ENCODE measurements at regions not wholly inside any gene's neighbourhood (a gene's known extent, or its start where the extent isn't known, plus 50 kb on each side); places are given as distances from the start of the nearest gene placed in this dataset.

DNA sequence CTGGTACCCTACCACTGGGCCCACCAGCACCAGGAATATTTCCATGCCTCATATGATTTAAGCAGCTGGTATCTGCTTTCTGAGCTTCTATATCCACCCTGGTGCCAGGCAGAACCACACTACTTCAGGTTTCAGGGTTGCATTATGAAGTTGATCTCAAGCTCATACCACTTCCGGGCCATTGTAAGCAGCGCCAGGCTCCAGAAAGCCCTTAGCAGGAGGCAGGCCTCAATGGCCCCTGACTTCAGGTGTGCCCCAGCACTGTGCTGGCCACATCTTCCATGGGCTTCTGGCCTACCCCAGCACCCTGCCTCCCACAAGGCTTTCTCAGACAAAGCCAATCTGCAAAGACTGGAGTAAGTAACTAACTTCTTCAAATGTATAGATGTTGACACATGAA, 391.3 kb upstream of the GRM3 start:
- DNase-seq (ENCODE audit: low spot score), result no peak
- TF ChIP-seq, protein P1, sequence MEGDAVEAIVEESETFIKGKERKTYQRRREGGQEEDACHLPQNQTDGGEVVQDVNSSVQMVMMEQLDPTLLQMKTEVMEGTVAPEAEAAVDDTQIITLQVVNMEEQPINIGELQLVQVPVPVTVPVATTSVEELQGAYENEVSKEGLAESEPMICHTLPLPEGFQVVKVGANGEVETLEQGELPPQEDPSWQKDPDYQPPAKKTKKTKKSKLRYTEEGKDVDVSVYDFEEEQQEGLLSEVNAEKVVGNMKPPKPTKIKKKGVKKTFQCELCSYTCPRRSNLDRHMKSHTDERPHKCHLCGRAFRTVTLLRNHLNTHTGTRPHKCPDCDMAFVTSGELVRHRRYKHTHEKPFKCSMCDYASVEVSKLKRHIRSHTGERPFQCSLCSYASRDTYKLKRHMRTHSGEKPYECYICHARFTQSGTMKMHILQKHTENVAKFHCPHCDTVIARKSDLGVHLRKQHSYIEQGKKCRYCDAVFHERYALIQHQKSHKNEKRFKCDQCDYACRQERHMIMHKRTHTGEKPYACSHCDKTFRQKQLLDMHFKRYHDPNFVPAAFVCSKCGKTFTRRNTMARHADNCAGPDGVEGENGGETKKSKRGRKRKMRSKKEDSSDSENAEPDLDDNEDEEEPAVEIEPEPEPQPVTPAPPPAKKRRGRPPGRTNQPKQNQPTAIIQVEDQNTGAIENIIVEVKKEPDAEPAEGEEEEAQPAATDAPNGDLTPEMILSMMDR (IDR thresholded peaks at IDR 0.05; ENCODE audit: extremely low read depth, missing control alignments), result no peak

DNA sequence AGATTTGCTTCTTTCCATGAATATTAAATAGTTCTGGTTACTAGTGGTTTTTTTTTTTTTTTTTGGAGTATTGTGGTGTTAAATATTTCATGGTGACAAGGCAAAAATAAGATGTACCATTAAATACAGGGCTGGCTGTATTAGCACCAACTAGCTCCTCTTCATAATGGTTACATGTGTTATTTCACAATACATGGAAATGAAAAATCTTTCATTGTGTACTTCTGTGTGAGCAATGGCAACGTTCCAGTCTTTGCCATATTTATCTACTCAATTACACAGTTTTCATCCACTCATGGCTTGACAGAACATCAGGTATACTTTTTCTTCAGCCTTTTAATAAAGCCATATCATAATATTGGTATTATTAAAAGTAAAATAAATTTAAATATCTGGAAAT, 394.7 kb upstream of the GRM3 start:
- TF ChIP-seq, protein P1 (IDR thresholded peaks at IDR 0.05; ENCODE audit: extremely low read depth, missing control alignments), result no peak
- DNase-seq (ENCODE audit: low spot score), result no peak

DNA sequence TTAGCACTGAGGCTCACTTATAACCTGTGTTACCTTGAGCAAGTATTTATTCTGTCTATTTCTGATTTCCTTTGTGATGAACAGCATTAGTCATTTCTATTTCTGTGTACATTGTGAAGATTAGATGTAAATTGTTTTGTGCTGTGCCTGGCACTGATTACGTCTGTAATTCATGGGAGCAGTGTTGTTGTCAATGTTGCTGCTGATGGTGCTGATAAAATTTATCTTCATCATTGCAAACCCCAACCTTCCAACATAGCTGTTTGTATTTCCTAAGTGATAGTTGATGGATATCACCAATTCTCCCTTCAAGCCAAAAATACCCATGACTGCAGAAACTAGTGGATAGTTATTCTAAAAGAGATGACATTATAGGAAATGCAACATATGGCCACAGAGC, 400.5 kb upstream of the GRM3 start:
- no peak for DNase-seq (ENCODE audit: low spot score)
- TF ChIP-seq, protein P1 (IDR thresholded peaks at IDR 0.05; ENCODE audit: extremely low read depth, missing control alignments), result no peak

DNA sequence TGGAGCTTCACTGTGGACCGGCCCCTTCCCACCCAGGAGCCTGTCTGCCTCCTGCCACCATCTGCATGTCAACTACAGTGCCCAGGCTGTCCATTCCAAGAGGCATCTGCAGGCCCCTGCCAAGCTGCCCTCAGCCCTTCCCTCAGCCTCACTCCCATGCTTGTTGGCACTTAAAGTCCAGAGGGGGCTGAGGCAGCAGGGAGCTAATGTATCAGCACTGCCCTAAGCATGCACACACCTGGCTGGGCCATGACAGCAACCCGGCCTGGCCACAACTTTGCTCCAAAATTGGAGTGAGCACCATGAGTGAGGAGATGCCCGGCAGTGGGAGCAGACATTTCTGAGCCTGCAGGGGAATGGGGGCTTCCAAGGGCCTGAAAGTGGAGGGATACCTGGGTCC, 417.5 kb upstream of the GRM3 start:
- no peak for DNase-seq (ENCODE audit: low spot score)
- TF ChIP-seq, protein P1 (IDR thresholded peaks at IDR 0.05; ENCODE audit: extremely low read depth, missing control alignments), result no peak

DNA sequence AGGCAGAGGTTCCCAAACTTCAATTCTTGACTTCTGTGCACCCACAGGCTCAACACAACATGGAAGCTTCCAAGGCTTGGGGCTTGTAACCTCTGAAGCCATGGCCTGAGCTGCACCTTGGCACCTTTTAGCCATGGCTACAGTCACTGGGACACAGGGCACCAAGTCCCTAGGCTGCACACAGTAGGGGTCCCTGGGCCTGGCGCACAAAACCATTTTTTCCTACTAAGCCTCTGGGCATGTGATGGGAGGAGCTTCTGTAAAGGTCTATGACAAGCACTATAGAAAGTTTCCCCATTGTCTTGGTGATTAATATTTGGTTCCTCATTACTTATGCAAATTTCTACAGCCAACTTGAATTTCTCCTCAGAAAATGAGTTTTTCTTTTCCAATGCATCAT, 420.9 kb upstream of the GRM3 start:
- DNase-seq (ENCODE audit: low spot score), result no peak
- TF ChIP-seq, protein P1 (IDR thresholded peaks at IDR 0.05; ENCODE audit: extremely low read depth, missing control alignments), result no peak

DNA sequence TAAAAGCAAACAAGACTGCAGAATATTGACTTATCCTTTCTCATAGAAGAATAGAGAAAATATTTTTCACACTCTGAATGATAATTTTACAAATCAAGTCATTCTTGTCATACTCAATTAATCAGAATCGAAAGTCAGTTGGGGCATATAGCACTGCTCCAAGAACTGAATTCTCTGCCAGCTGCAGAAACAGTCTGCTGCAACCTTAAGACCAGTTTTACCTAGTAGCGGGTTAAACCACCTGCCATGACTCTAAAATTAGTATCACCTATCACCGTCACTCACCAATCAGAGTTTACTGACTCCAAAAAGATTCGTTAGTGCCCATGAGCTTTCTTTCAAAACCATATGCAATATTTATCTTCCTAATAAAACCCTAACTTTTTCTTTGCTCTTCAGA, 429.0 kb upstream of the GRM3 start:
- TF ChIP-seq, protein P1 (IDR thresholded peaks at IDR 0.05; ENCODE audit: extremely low read depth, missing control alignments), result no peak
- no peak for DNase-seq (ENCODE audit: low spot score)

DNA sequence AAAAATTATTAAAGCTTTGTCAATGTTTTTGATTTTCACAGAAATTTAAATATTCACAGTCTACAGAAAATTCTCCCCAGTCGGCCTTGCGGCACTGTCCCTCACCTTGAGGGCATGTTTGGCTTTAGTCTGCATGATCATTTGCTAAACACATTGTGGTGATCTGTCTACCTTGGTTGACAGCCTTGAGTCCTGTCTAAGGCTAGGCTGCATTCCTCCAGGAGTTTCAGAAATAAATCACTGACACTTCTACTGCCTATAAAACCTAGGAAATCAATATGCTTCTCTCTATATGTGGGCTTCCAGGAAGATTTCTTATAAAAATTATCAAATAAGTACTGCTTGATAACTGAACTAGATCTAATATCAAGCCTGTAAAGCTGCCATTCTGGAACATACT, 430.7 kb upstream of the GRM3 start:
- TF ChIP-seq, protein P1 (IDR thresholded peaks at IDR 0.05; ENCODE audit: extremely low read depth, missing control alignments), result no peak
- DNase-seq (ENCODE audit: low spot score), result no peak
